Activated CD8-positive, alpha-beta T cell treated with anti-CD3 and anti-CD28 coated beads, Interleukin-2, amount 10 ng/mL, durations not matched to agents 7 days and 5 days (primary cell): ENCODE measurements at regions not wholly inside any gene's neighbourhood (a gene's known extent, or its start where the extent isn't known, plus 50 kb on each side); places are given as distances from the start of the nearest gene placed in this dataset.
"Not testable (repeated sequence)": the region's sequence is repeated elsewhere in the genome, so short reads cannot be mapped to it uniquely, and the experiment has no call there.

Experiments used
- ATAC-seq: fragments of 150-1000 bp; cut with Tn5 transposase; one replicate; pipeline ENCODE4 v1.10.0; 2021; ENCODE audit warnings: moderate library complexity
- CTCF ChIA-PET: fragments of 350-600 bp; sonication (Branson Sonifier 250); formaldehyde crosslinking; loops from one replicate; lab custom pipeline; 2021; ENCODE audit warnings: antibody characterized with exemption; lab: Charles Lee
- POLR2A ChIA-PET: fragments of 350-600 bp; sonication (Branson Sonifier 250); formaldehyde crosslinking; loops from one replicate; lab custom pipeline; 2021; ENCODE audit warnings: antibody characterized with exemption; lab: Charles Lee
- DNase-seq: peaks from one replicate; pipeline ENCODE4 v3.0.0-alpha.2; 2020
- H3K27ac Mint-ChIP-seq: one replicate; pipeline ENCODE4 v1.8.0; 2021; ENCODE audit warnings: mild to moderate bottlenecking, mixed read lengths
- H3K27me3 Mint-ChIP-seq: one replicate; pipeline ENCODE4 v1.8.0; 2021; ENCODE audit warnings: low read depth, mixed read lengths
- H3K36me3 Mint-ChIP-seq: one replicate; pipeline ENCODE4 v1.8.0; 2021; ENCODE audit warnings: low read depth, mixed read lengths
- H3K4me1 Mint-ChIP-seq: one replicate; pipeline ENCODE4 v1.8.0; 2021; ENCODE audit warnings: low read depth, mixed read lengths
- H3K4me3 Mint-ChIP-seq: one replicate; pipeline ENCODE4 v1.8.0; 2021; ENCODE audit warnings: mild to moderate bottlenecking, mixed read lengths
- H3K9me3 Mint-ChIP-seq: one replicate; pipeline ENCODE4 v1.8.0; 2022; ENCODE audit warnings: mixed read lengths; ENCODE audit not compliant: insufficient read depth

DNA sequence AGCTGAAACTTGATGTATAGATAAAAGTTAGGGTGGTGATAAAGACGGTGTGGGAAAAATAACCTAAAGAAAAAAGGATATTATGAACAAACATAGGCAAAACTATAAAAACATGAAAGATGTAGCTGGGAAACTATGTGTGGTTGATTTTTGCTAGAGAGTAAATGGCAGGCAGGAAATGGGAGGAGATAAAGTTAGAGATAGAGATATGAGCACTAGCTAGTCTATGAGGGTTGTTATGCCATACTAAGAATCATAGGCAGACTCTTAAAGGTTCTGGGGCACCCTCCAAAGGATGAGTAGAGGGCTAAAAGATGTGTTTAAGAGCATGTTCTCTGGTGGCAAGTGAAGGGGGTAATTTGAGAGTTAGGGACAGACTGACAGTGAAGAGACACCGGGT is 1109.2 kb downstream of the GATA3 start:
- H3K27ac Mint-ChIP-seq = no peak overlapping the region
- ATAC-seq (no peak), DNase-seq (no peak)
- peaks cover 8% of the 10 kb centered on the region for H3K36me3 Mint-ChIP-seq
- ChIA-PET POLR2A (no interaction called here), CTCF (interaction anchor here (1.2 to 1.9 kb wide), 2 partner anchors 11 to 45 kb away, joined by 5 to 6 read pairs; no protein-coding TSS in a partner anchor)
- H3K4me3 Mint-ChIP-seq = no peak overlapping the region
- peaks cover 21% of the 10 kb centered on the region for H3K9me3 Mint-ChIP-seq
- peaks cover 24% of the 10 kb centered on the region for H3K4me1 Mint-ChIP-seq
- H3K27me3 Mint-ChIP-seq = no peaks in the 10 kb centered on the region

- DNase-seq (no peak), ATAC-seq (no peak)
- CTCF ChIA-PET = no interaction called here
- Mint-ChIP-seq H3K4me3 (no peak overlapping the region), H3K9me3 (peaks cover 20% of the 10 kb centered on the region), H3K36me3 (peaks cover 8% of the 10 kb centered on the region), H3K27me3 (no peaks in the 10 kb centered on the region), H3K4me1 (peaks cover 24% of the 10 kb centered on the region), H3K27ac (no peak overlapping the region)
- POLR2A ChIA-PET = no interaction called here
Measured at GRCh38 chr10:9166770-9167169, 1112.3 kb downstream of the GATA3 start.

GRCh38 chr10:9172276-9172675 is 1117.8 kb downstream of the GATA3 start:
- ATAC-seq (no peak), DNase-seq (no peak)
- ChIA-PET CTCF (no interaction called here), POLR2A (no interaction called here)
- Mint-ChIP-seq H3K27me3 (no peaks in the 10 kb centered on the region), H3K36me3 (peaks cover 16% of the 10 kb centered on the region), H3K27ac (no peak overlapping the region), H3K4me3 (no peak overlapping the region), H3K4me1 (peaks cover 18% of the 10 kb centered on the region), H3K9me3 (peaks cover 17% of the 10 kb centered on the region)

- peaks cover 16% of the 10 kb centered on the region for H3K36me3 Mint-ChIP-seq
- ChIA-PET POLR2A (no interaction called here), CTCF (interaction anchor here (0.6 to 1.7 kb wide), 2 partner anchors 12 to 1077 kb away, joined by 3 to 6 read pairs; no protein-coding TSS in a partner anchor)
- peaks cover 18% of the 10 kb centered on the region for H3K4me1 Mint-ChIP-seq
- peaks cover 17% of the 10 kb centered on the region for H3K9me3 Mint-ChIP-seq
- DNase-seq = no peak
- ATAC-seq = peak; percentile 71
- no peak overlapping the region for H3K4me3 Mint-ChIP-seq
- peak overlapping the region; percentile 59 for H3K27ac Mint-ChIP-seq
- H3K27me3 Mint-ChIP-seq = no peaks in the 10 kb centered on the region
Measured at GRCh38 chr10:9175200-9175599, 1120.7 kb downstream of the GATA3 start.

- H3K4me3 Mint-ChIP-seq, H3K9me3 Mint-ChIP-seq, ATAC-seq, POLR2A ChIA-PET, H3K27ac Mint-ChIP-seq, CTCF ChIA-PET, H3K27me3 Mint-ChIP-seq, DNase-seq, H3K4me1 Mint-ChIP-seq, H3K36me3 Mint-ChIP-seq: not testable (repeated sequence)
Measured at GRCh38 chr10:9183197-9183880, 1128.9 kb downstream of the GATA3 start.

DNA sequence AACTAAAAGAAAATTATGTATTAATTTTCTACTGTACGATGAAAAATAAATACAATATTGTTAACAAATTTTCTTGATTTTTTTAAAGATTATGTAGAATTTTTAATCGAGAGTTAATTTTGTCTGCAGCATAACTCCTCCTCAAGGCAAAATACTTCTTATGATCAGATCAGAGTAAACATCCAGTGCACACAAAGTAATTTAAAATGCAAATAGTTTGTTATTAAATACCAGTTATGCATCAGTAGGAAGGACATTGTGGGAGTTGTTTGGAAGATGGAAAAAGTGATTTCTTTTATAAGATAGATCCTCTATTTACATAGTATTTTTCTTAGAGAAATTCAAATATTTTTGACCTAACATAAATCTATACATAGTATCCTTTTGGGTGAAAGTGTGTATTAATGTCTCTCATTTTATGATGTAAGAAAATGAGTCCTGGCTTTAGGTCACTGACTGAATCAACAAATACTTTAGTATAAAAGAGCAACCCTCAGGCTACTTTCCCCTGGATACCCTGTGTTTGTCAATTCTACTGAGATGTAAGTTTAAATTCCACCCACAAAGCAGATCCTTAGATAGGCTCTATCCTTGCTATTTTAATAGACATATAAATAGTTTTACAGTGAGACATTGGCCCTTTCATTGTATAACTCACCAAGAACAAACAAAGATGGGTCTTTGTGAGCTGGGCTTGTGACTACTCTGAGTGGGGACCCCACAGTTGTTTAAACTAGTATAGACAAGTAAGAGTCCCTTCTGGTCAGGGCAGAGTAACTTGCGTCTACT is 1133.7 kb downstream of the GATA3 start:
- POLR2A ChIA-PET = no interaction called here
- Mint-ChIP-seq H3K4me1 (peaks cover 4% of the 10 kb centered on the region), H3K4me3 (no peak overlapping the region), H3K27me3 (no peaks in the 10 kb centered on the region), H3K36me3 (no peaks in the 10 kb centered on the region), H3K27ac (no peak overlapping the region), H3K9me3 (peaks cover 3% of the 10 kb centered on the region)
- CTCF ChIA-PET = no interaction called here
- DNase-seq (no peak), ATAC-seq (no peak)

DNA sequence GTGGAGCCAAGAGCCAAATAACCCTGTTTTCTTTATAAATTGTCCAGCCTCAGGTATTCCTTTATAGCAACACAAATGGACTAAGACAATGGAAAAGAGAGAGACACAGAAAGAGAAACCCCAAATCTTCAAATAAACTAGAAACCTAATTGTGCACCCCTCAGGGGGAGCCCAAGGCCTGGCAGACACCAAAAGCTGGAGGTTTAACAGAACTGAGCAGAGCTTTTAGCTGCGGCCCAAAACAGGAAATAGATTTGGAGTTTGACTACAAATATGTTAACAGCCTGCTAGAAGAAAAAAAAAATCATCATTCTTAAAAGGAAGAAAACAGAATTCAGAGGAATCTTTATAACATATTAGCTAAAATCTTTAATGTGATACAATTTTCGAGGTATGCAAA is 1135.0 kb downstream of the GATA3 start:
- H3K9me3 Mint-ChIP-seq = peaks cover 3% of the 10 kb centered on the region
- no peaks in the 10 kb centered on the region for H3K36me3 Mint-ChIP-seq
- ATAC-seq (no peak), DNase-seq (no peak)
- ChIA-PET CTCF (no interaction called here), POLR2A (no interaction called here)
- no peaks in the 10 kb centered on the region for H3K27me3 Mint-ChIP-seq
- no peak overlapping the region for H3K27ac Mint-ChIP-seq
- no peak overlapping the region for H3K4me3 Mint-ChIP-seq
- H3K4me1 Mint-ChIP-seq = peaks cover 4% of the 10 kb centered on the region

- CTCF ChIA-PET = no interaction called here
Measured at GRCh38 chr10:9193120-9193519, 1138.6 kb downstream of the GATA3 start.

DNA sequence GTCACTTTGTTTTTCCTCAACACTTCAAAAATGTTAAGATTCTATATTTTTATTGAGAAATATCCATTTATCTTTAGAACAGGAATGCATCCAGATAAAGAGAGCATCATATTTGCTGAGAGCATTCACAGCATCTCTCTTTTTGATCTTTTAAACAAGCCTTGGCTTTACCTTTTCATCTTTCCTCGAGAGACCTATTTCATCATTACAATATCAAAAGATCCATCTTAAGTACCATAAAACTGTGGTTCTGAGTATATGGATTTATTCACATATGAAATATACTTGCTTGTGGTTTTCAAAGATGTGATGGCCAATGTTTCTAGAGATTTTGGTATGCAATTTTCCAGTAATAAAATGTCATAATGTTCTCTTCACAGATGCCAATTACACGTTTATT is 1140.9 kb downstream of the GATA3 start:
- Mint-ChIP-seq H3K4me3 (no peak overlapping the region), H3K9me3 (no peaks in the 10 kb centered on the region), H3K27me3 (no peaks in the 10 kb centered on the region), H3K27ac (no peak overlapping the region), H3K36me3 (no peaks in the 10 kb centered on the region), H3K4me1 (no peaks in the 10 kb centered on the region)
- ATAC-seq (no peak), DNase-seq (no peak)
- POLR2A ChIA-PET = no interaction called here
- CTCF ChIA-PET = interaction anchor here (0.9 kb wide), 1 partner anchor 14 kb away, joined by 3 read pairs; no protein-coding TSS in a partner anchor

More at GRCh38 chr10:9193120-9193519, 1138.6 kb downstream of the GATA3 start:
- Mint-ChIP-seq H3K4me3 (no peak overlapping the region), H3K36me3 (no peaks in the 10 kb centered on the region), H3K4me1 (peaks cover 4% of the 10 kb centered on the region), H3K27ac (no peak overlapping the region), H3K9me3 (peaks cover 3% of the 10 kb centered on the region), H3K27me3 (no peaks in the 10 kb centered on the region)
- ATAC-seq (no peak), DNase-seq (no peak)
- POLR2A ChIA-PET = no interaction called here

DNA sequence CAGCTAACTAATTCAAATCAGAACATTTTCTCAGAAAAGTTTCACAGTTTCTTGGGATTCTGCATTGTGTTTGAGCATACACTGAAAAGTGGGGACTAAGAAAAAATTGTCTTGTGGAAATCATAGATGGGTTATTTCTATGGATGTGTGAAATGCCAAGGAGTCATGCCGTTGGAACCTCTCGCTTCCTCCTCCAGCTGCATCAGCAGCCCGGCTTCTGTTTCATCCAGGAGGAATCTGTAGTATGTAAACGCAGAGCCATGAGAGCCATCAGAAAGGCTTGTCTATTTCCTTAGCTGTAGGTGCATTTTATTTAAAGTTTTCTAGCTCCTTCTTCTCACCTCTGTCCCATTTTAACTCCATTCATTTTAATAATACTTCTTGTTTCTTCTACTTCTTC is 1144.1 kb downstream of the GATA3 start:
- ChIA-PET CTCF (interaction anchor here (0.6 kb wide), 2 partner anchors 10 to 1062 kb away, joined by 3 to 4 read pairs; no protein-coding TSS in a partner anchor), POLR2A (no interaction called here)
- Mint-ChIP-seq H3K4me3 (no peak overlapping the region), H3K4me1 (no peaks in the 10 kb centered on the region), H3K36me3 (no peaks in the 10 kb centered on the region), H3K9me3 (no peaks in the 10 kb centered on the region), H3K27me3 (no peaks in the 10 kb centered on the region), H3K27ac (no peak overlapping the region)
- DNase-seq (no peak), ATAC-seq (no peak)

GRCh38 chr10:9205558-9205957 is 1151.1 kb downstream of the GATA3 start:
- no peak for ATAC-seq
- Mint-ChIP-seq H3K27ac (no peak overlapping the region), H3K4me3 (no peak overlapping the region), H3K27me3 (no peaks in the 10 kb centered on the region), H3K4me1 (peaks cover 5% of the 10 kb centered on the region), H3K9me3 (no peaks in the 10 kb centered on the region), H3K36me3 (no peaks in the 10 kb centered on the region)
- ChIA-PET POLR2A (no interaction called here), CTCF (no interaction called here)
- no peak for DNase-seq
